Suprapubic skin (tissue), 3 donors: ENCODE measurements at regions not wholly inside any gene's neighbourhood (a gene's known extent, or its start where the extent isn't known, plus 50 kb on each side); places are given as distances from the start of the nearest gene placed in this dataset.
"Not testable (repeated sequence)": the region's sequence is repeated elsewhere in the genome, so short reads cannot be mapped to it uniquely, and the experiment has no call there.

Experiments used
- CTCF ChIP-seq, 2 donors: fragments of 200-600 bp in 1 of 2; fragments of 450-650 bp in 1 of 2; sonication (generic) in 1 of 2; IDR thresholded peaks; one replicate each; pipeline ENCODE4 v1.5.1; 2016 to 2019; ENCODE audit warnings: antibody characterized with exemption in 2 of 2, mild to moderate bottlenecking in 1 of 2, moderate library complexity in 1 of 2
- POLR2A ChIP-seq, 2 donors: fragments of 450-650 bp; IDR thresholded peaks; one replicate each; pipeline ENCODE4 v1.6.1; 2017; ENCODE audit warnings: antibody characterized with exemption in 2 of 2, mild to moderate bottlenecking in 2 of 2, moderate library complexity in 2 of 2

GRCh38 chr2:129046475-129046874, 727.8 kb upstream of the HS6ST1 start:
- not testable (repeated sequence) for TF ChIP-seq CTCF, POLR2A (IDR thresholded peaks at IDR 0.05)
